GM12878 (cell line): ENCODE measurements at regions not wholly inside any gene's neighbourhood (a gene's known extent, or its start where the extent isn't known, plus 50 kb on each side); places are given as distances from the start of the nearest gene placed in this dataset.

Experiments used
- ATAC-seq: fragments of 200-7000 bp; cut with Tn5 transposase; 3 replicates; pipeline ENCODE4 v1.9.1; 2020; ENCODE audit warnings: mild to moderate bottlenecking, moderate library complexity
- BruUV-seq: library from RNA; stranded (reverse); fragments of 400-500 nt; replicated peaks from 2 replicates; lab custom pipeline; 2021; lab: Mats Ljungman, UMichigan
- CTCF ChIA-PET: fragments of 300-600 bp; sonication (Branson Sonifier 250); formaldehyde crosslinking; extraction: SDS; loops from one replicate; lab custom pipeline; 2021; ENCODE audit warnings: inconsistent platforms; lab: Yijun Ruan, JAX
- POLR2A ChIA-PET: fragments of 350-600 bp; formaldehyde crosslinking; extraction: SDS; loops from one replicate; lab custom pipeline; 2021; ENCODE audit warnings: inconsistent platforms; lab: Charles Lee
- RAD21 ChIA-PET: fragments of 300-600 bp; sonication (Branson Sonifier 250); formaldehyde crosslinking; loops from one replicate; lab custom pipeline; 2023; ENCODE audit warnings: antibody characterized with exemption; ENCODE audit not compliant: unreplicated experiment; lab: Charles Lee
- SMC1A ChIA-PET: fragments of 300-600 bp; sonication (Branson Sonifier 250); formaldehyde crosslinking; loops from one replicate; lab custom pipeline; 2023; ENCODE audit not compliant: unreplicated experiment, uncharacterized antibody; lab: Charles Lee
- DNase-seq: peaks from one replicate; pipeline ENCODE4 v3.0.0-alpha.2; 2011; ENCODE audit warnings: low read depth, low spot score
- FAIRE-seq: peaks from 3 replicates; lab custom pipeline; 2011; peaks lifted over from hg19 to GRCh38; lab: Jason Lieb, UNC
- H2AFZ ChIP-seq: 2 replicates; pipeline ENCODE4 v1.6.0; 2011; ENCODE audit warnings: low read depth, low read length, control low read depth; ENCODE audit not compliant: control insufficient read depth
- H3K27ac ChIP-seq: 2 replicates; pipeline ENCODE4 v1.5.1; 2011; ENCODE audit warnings: control low read depth; ENCODE audit not compliant: control insufficient read depth, insufficient read depth
- H3K27me3 ChIP-seq, 2 experiments: replicated peaks in 1 of 2; 2 replicates each; pipeline versions ENCODE4 v1.6.0 to v1.6.1; 2011; ENCODE audit warnings: low read length in 1 of 2; ENCODE audit not compliant: control insufficient read depth in 2 of 2, insufficient read depth in 2 of 2
- H3K36me3 ChIP-seq, 2 experiments: 2 replicates each; pipeline ENCODE4 v1.5.1; 2011; ENCODE audit warnings: low read length in 1 of 2; ENCODE audit not compliant: control insufficient read depth in 2 of 2, insufficient read depth in 2 of 2
- H3K4me1 ChIP-seq: 2 replicates; pipeline ENCODE4 v1.6.1; 2011; ENCODE audit warnings: mild to moderate bottlenecking, low read length, moderate library complexity, mixed read lengths; ENCODE audit not compliant: control insufficient read depth, insufficient read depth
- H3K4me2 ChIP-seq: 2 replicates; pipeline ENCODE4 v1.6.0; 2011; ENCODE audit warnings: control low read depth; ENCODE audit not compliant: control insufficient read depth, insufficient read depth
- H3K4me3 ChIP-seq: fragments of 200-600 bp; sonication (generic); 2 replicates; pipeline ENCODE4 v1.5.1; 2016
- H3K79me2 ChIP-seq: 2 replicates; pipeline ENCODE4 v1.6.0; 2011; ENCODE audit warnings: low read length; ENCODE audit not compliant: control insufficient read depth, insufficient read depth
- H3K9ac ChIP-seq: 2 replicates; pipeline ENCODE4 v1.8.0; 2011; ENCODE audit warnings: low read length, control low read depth, mixed read lengths; ENCODE audit not compliant: control insufficient read depth, insufficient read depth
- H3K9me3 ChIP-seq: replicated peaks from 3 replicates; pipeline ENCODE4 v1.5.1; 2011; ENCODE audit warnings: mild to moderate bottlenecking, low read length; ENCODE audit not compliant: control insufficient read depth, insufficient read depth
- H4K20me1 ChIP-seq: 2 replicates; pipeline ENCODE4 v1.6.0; 2011; ENCODE audit not compliant: control insufficient read depth, insufficient read depth
- E2F8 ChIP-seq: fragments of 450-650 bp; IDR thresholded peaks from 2 replicates; pipeline ENCODE4 v1.6.1; 2018; ENCODE audit warnings: mild to moderate bottlenecking, low read depth, moderate library complexity; ENCODE audit not compliant: partially characterized antibody
- JUNB ChIP-seq: IDR thresholded peaks from 2 replicates; pipeline ENCODE4 v1.6.1; 2016; ENCODE audit warnings: antibody characterized with exemption, mild to moderate bottlenecking
- KLF5 ChIP-seq: fragments of 450-650 bp; IDR thresholded peaks from 2 replicates; pipeline ENCODE4 v1.6.1; 2014; ENCODE audit warnings: mild to moderate bottlenecking; ENCODE audit not compliant: partially characterized antibody
- LARP7 ChIP-seq: fragments of 450-650 bp; IDR thresholded peaks from 2 replicates; pipeline ENCODE4 v1.6.1; 2017; ENCODE audit warnings: mild to moderate bottlenecking
- NFXL1 ChIP-seq: fragments of 450-650 bp; IDR thresholded peaks from 2 replicates; pipeline ENCODE4 v1.6.1; 2017; ENCODE audit warnings: antibody characterized with exemption, mild to moderate bottlenecking, borderline replicate concordance
- RFX5 ChIP-seq: IDR thresholded peaks from 2 replicates; pipeline ENCODE4 v1.6.1; 2011; ENCODE audit warnings: low read depth, low read length, improper control_type of control experiment
- SMARCA5 ChIP-seq: fragments of 450-650 bp; IDR thresholded peaks from 2 replicates; pipeline ENCODE4 v1.6.1; 2017; ENCODE audit warnings: mild to moderate bottlenecking
- SUPT20H ChIP-seq: IDR thresholded peaks from 2 replicates; pipeline ENCODE4 v1.6.1; 2011; ENCODE audit warnings: low read depth, mild to moderate bottlenecking, low read length, moderate library complexity, borderline replicate concordance; ENCODE audit not compliant: control insufficient read depth
- ZBED1 ChIP-seq: IDR thresholded peaks from 2 replicates; pipeline ENCODE4 v1.6.1; 2016; ENCODE audit warnings: borderline replicate concordance
- ZNF207 ChIP-seq: fragments of 450-650 bp; IDR thresholded peaks from 2 replicates; pipeline ENCODE4 v1.6.1; 2014; ENCODE audit warnings: antibody characterized with exemption, mild to moderate bottlenecking, borderline replicate concordance
- ZNF217 ChIP-seq: fragments of 450-650 bp; IDR thresholded peaks from 2 replicates; pipeline ENCODE4 v1.6.1; 2017; ENCODE audit warnings: antibody characterized with exemption, mild to moderate bottlenecking
- ZNF687 ChIP-seq: fragments of 450-650 bp; IDR thresholded peaks from 2 replicates; pipeline ENCODE4 v1.6.1; 2017; ENCODE audit warnings: mild to moderate bottlenecking, moderate library complexity
- WGBS: methylation state at CpG from one replicate; pipeline ENCODE4 v1.1.6; 2016; ENCODE audit warnings: low lambda C conversion rate; ENCODE audit not compliant: insufficient replicate concordance, insufficient coverage; ENCODE audit errors: missing lambda C conversion rate; 5-methylcytosine and 5-hydroxymethylcytosine counted together
- in situ Hi-C: fragments of 300-500 bp; cut with MboI; formaldehyde crosslinking; loops from 9 replicates; pipeline ENCODE4 v1.14.3; 2018; ENCODE audit warnings: mixed read lengths
- intact Hi-C: fragments of 100-400 bp; cut with micrococcal nuclease; formaldehyde crosslinking; loops from one replicate; pipeline ENCODE4 v1.14.2; 2022; ENCODE audit not compliant: unreplicated experiment

DNA sequence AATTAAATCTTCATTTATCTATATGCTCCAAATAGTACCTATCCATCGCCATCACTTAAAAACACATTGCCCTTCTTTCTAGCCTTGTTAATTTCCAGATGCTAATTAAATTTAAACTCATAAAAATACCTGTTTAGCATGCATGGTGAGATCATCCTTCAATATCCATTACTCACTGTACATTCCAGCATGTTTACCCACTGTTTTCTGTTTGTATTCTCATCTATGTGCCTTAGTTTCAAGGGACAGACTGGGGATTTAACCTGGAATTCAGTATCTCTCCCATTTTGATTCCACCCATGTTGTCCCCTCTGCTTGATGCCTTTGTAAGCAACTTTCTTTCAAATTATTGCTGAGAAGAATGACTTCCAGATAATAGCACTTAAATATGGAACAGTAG is 208.0 kb downstream of the SPTSSA start:
- no TSS peak for BruUV-seq
- FAIRE-seq (no peak), ATAC-seq (no peak)
- POLR2A ChIA-PET, result no interaction called here
- Histone ChIP-seq H3K4me2 (no peak overlapping the region), H3K9me3 (no peaks in the 10 kb centered on the region), H3K4me1 (no peaks in the 10 kb centered on the region), H3K27ac (no peak overlapping the region), H4K20me1 (no peaks in the 10 kb centered on the region), H3K9ac (no peak overlapping the region), H3K79me2 (no peaks in the 10 kb centered on the region), H3K36me3 (no peaks in the 10 kb centered on the region)
- CTCF ChIA-PET, result no interaction called here
- whole genome bisulfite sequencing, result 0% methylated on average over 1 of the region's 1 CpG
- RAD21 ChIA-PET, result no interaction called here
- intact Hi-C loops, result no loop called here
- TF ChIP-seq RFX5 (no peak), LARP7 (no peak), NFXL1 (no peak), E2F8 (no peak), ZNF207 (no peak), SMARCA5 (no peak), ZNF687 (no peak), JUNB (no peak), ZNF217 (no peak), SUPT20H (no peak), KLF5 (no peak), ZBED1 (no peak)
- TF ChIP-seq, all 136 proteins: peak for 0
- Histone ChIP-seq H2AFZ (no peak overlapping the region), H3K27me3 (no peaks in the 10 kb centered on the region), H3K4me3 (no peak overlapping the region)
- SMC1A ChIA-PET, result interaction anchor here (0.6 to 2.0 kb wide), 4 partner anchors 13 to 745 kb away, joined by 3 to 5 read pairs (median 4); no protein-coding TSS in a partner anchor
- no peak for DNase-seq
- in situ Hi-C loops, result no loop called here
